ENCODE measurements at regions not wholly inside any gene's neighbourhood (a gene's known extent, or its start where the extent isn't known, plus 50 kb on each side); places are given as distances from the start of the nearest gene placed in this dataset.
A peak's percentile ranks its signal among the peaks of the same experiment; 100 is the strongest.
"Not testable (repeated sequence)": the region's sequence is repeated elsewhere in the genome, so short reads cannot be mapped to it uniquely, and the experiment has no call there.

DNA sequence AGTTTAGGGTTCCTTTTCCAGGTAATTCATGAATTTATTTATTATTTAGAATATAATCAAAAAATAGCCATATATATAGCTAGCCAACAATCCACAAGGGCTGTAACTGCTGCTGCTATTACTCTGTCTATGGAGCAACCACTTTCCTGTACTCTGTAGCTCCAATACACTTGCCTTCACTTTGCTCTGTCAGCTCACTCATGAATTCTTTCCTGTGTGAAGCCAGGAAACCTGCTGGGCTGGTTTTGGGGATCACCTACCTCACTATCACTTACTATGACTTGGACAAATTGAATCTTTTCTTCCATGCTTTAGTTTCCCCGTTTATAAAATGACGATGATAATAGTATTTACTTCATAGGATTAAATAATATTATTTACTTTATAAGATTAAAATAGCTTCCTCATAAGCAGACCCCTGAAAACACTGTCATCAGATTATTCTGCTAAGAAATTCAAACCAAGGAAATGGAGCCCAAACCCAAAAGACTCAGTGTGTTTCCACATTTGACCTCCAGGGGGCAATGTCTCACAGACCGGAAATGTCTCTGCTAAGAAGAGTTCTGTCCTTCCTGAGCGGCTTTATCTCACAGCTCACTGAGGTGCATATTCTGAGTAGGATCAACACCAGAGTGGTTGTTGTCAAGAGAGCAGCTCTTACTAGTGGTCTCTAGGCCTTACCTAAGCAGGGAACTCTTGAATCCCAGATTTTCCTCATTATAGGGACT, 457.1 kb downstream of the DAD1 start:
- peak; percentile 44 for DNase-seq

DNA sequence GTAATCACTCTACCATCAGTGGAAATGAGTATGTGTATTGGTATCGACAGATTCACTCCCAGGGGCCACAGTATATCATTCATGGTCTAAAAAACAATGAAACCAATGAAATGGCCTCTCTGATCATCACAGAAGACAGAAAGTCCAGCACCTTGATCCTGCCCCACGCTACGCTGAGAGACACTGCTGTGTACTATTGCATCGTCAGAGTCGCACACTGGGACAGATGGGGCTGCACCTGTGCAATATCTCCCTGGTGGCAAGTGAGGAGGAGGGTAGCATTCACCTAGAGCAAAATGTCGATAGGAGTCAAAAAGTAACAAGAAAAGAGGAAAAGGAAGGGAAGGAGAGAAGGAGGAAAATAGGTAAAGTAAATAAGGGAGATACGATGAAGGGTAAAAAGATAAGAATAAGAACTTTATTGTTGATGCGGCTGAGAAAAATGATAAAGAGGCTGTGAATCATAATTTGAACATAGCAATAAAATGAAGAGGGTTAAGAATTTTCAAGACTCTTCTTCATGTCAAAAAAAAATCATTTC, 450.5 kb upstream of the OR4E1 start:
- no peak for DNase-seq

DNA sequence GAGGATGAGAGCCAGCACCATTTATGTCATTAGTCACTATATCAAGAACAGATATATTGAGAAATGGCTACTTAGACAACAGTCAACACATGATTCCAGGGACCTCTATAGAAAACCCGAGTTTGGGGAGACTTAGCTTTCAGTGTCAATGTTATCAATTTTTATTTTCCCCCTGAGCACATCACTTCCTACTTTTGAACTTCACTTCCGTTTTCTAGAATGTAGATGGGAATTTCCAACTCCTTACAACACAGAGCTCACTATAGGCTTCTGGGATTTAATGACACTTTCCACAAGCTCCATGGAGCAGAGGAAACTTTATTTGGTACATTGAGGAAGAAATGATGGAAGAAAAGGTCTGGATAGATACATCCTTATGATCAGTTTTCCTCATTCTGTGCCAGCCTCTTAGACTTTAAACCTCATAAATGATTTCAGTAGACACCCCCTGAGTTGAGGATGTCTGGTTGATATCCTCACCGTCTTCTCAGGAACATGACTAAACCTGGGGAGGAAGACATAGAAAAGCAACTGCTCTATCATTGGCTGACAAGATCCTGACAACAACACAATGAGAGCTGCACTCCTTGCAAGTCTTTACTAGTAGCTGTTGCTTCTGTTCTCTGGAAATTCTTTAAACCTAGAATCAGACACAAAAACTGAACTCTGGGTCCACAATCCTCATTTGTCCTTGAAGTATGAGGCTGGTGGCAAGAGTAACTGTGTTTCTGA, 449.4 kb upstream of the OR4E1 start:
- no peak for DNase-seq

DNA sequence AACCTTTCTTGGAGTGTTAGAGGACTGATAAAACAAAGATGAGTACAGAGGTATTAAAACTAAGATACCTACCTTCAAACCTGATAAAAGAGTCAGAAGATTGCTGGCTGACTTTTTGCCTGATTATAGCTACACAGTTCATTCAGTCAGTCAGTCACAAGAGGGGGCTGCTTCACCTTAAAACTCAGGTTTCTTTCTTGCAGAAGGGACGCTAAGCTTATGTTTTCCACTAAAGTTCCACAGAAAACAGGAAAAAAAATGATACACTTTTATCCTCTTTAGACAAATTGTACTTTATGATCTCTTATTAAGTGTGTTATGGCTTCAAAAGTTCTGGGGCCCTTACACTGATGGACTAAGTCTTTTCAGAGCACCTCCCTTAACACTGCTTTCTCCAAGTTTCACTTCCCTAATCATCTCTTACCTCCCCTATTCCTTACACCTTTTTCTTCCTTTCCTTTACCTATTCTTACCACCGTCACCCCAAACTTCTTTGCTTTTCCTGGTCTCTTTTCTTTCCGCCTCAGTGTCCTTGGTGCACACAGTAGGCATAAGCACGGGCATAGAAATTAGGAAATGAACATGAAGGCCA, 448.7 kb upstream of the OR4E1 start:
- peak; percentile 34 for DNase-seq

DNA sequence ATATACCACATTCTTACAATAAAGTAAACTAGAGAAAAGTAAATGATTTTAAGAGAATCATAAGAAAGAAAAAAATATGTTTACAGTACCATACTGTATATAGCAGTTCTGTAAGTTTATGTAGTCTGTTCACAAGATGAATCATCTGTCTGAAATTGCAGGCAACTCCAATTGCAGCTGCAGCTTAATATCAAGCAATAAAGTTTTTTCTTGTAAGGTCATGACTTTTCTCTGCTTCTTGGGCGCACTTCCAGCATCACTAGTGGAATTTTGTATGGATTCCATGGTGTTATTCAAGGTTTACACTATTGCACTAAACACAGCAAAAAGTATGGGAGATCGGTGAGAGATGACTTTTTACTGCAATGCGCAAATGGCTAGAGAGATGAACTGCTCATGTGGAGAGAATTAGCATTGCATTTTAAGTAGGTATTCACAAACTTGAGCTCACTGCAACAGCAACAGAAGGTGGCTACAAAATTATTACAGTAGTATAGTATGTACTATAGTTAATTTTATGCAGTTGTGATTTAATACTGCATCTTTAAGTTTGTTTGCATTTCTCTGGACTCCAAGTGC, 445.4 kb upstream of the OR4E1 start:
- DNase-seq = no peak

DNA sequence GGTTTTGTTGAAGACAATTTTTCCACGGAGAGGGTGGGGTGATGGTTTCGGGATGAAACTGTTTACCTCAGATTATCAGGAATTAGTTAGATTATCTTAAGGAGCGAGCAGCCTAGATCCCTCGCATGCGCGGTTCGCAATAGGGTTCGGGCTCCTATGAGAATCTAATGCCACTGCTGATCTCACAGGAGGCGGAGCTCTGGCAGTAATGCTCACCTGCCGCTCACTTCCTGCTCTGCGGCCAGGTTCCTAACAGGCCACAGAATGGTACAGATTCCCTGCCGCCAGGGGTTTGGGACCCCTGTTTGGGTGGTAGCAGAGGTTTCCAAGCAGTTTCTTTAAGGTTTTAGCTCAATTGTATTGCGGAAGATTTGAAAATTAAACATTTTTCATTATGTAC, 439.8 kb upstream of the OR4E1 start:
- DNase-seq = no peak

DNA sequence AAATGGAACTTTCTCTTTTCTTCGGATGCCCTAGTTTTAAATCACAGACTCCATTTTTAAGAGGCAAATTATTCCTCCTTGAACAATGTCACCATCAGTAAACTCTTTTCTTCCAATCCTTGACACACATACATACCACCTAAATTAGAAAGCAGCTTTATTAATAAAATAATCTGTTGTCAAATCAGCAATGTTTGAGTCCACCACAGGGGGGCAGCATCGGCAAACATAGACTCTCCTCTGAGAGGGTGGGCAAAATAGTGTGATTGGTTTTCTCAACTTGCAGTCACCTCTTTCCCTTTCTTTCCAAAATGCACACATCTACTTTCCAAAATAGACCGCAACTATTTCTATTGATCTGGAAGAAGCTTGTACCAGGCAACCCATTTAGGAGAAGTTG, 438.4 kb upstream of the OR4E1 start:
- DNase-seq = peak; percentile 53

DNA sequence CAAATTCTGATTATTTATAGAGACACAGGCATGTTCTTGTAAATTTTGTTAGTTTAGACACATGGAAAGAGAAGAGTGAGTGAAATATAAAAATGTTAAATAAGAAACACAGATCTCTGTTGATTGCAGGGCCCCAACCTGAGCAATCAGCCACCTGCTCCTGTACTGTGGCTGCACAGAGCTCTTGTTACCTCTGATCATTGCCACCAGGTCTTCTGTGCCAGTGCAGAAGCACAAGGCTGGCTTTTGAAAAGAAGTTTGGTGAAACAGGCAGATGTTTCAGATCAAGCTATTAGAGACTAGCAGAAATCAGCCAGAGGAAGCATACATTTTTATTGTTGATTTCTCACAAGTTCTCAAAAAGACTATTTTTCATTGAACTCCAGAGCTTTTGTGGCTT, 434.1 kb upstream of the OR4E1 start:
- no peak for DNase-seq

DNA sequence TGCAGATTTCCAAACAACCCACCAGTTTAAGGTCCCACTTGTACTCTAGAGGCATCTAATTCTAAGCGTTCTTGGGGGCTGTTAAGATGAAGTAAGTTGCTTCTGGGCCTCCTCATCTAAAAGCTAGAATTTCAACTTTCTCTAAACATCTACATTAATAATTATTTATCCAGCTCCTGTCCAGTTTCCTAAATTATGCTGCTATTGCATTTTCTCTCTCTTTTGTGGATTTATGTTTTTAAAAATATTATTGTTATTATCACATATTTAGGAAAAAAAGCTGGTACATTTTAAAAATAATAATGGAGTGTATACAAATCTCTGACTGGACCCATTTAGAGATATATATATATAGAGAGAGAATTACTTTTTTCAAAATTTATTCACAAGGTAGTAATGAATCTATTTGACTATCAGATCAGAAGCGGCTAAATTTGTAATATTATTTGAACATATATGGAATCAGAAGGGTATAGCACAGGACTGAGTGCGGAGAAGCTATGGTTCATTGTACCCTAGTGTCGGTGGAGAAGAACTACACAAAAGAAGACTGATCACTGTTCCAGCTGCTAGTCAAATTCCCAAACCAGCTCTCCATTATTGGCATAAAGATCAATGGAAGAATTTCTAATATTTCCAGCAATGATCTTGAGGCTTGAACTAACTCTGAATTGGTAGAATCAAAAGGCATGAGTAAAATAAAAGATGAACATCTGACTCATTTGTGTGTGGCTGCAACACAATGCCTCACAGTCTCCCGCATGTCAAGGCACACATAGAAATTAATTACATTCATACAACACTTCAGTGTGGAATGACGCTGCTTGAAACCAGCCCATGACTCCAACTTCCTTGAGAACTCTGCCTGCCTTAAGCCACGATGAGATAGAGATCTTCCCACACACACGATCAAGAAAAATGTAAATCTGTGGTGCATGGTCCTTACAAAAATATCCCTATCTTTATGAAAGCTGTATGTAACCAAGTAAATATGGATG, 433.4 kb upstream of the OR4E1 start:
- no peak for DNase-seq

DNA sequence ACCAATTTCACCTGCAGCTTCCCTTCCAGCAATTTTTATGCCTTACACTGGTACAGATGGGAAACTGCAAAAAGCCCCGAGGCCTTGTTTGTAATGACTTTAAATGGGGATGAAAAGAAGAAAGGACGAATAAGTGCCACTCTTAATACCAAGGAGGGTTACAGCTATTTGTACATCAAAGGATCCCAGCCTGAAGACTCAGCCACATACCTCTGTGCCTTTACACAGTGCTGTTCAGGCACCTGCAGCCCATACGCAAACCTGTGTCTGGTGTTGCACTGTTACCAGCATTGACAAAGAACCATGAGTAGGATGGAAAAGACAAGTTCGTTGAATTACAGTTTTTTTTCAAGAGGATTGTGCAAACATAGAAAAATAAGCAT, 432.0 kb upstream of the OR4E1 start:
- no peak for DNase-seq

DNA sequence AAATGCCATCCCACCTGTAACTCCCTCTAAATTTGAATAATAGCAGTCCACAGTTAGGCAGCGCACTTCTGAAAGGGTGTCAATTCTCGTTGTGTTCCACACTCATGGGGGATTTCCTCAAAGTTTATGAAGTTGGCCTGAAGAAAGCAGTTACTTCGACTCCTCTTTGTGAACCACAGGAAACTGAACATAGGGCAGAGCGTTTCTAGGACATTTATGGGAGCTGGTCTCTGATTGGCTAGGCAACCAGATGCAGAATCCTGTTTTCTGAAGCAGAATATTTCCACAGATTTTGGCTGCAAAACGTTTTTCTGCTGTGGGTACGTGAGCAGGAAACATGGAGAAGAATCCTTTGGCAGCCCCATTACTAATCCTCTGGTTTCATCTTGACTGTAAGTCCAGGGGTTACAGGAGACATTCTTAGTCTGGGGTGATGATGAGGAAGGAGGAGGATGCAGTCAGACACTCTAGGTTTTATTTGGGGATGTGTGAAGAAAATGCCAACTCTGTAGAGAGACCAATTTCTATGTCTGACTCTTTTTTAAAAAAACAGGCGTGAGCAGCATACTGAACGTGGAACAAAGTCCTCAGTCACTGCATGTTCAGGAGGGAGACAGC, 431.5 kb upstream of the OR4E1 start:
- peak; percentile 24 for DNase-seq

DNA sequence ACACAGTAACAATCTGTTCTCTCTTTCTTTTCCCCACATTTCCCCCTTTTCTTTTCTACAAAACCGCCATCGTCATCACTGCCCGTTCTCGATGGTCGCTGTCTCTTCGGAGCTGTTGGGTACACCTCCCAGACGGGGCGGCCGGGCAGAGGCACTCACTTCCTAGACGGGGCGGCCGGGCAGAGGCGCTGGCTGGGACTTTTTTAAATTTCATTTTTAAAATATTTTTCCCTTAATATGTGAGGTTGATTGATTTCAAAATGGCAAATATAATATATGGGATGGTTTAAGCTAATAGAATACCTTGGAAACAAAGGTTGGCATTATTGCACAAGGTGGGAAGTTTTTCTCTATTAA, 427.1 kb upstream of the OR4E1 start:
- not testable (repeated sequence) for DNase-seq

DNA sequence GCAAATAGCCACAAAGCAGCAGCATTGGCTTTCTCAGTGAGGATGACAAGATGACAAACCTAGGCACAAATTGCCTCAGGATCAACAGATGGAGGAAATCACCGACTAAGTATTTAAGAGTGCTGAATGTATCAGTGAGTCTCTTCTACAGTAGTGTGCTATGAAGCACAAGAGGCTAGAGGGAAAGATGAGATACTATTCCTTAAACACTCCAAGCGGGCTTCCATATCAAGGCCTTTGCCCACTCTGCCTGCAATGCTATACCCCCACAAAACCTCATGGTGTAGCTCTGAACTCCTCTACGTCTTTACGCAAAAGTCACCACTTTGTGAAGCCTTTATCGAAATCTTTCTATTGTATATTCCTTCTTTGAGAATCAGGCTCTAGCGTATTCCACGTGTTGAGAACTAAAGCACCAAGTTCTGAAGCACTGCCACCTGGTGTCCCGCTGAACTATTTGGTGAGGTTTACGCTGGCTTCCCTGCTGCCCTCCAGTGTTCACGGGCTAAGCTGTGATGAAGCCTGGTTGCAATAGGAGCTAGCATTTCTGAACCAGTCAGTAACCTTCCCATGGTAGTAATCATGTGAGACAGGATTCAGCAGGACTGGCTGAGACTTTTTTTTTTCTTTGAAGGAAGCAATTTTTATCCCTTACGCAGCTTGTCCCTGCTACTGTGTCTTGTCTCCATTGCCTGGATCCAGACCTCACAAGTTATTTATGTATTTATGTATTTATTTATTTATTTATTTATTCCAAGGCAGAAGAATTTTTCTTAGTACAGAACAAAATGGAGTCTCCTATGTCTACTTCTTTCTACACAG, 426.5 kb upstream of the OR4E1 start:
- peak; percentile 66 for DNase-seq

DNA sequence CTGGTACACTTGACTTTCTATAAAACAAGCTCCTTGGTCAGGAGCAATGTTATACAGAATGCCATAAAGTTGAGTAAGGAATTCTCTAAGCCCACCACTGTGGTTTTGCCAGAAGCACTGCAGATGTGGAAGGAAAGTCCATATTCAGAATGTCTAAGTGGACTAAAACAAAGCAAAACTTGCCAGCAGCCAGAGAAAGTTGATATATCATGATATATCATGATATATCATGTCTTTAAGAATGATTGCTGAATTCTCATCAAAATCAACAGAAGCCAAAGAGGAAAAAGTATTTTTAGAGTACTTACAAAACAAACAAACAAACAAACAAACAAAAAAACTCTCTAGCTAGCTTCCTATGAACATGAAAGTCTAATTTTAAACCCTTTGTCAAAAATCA, 424.8 kb upstream of the OR4E1 start:
- no peak for DNase-seq

DNA sequence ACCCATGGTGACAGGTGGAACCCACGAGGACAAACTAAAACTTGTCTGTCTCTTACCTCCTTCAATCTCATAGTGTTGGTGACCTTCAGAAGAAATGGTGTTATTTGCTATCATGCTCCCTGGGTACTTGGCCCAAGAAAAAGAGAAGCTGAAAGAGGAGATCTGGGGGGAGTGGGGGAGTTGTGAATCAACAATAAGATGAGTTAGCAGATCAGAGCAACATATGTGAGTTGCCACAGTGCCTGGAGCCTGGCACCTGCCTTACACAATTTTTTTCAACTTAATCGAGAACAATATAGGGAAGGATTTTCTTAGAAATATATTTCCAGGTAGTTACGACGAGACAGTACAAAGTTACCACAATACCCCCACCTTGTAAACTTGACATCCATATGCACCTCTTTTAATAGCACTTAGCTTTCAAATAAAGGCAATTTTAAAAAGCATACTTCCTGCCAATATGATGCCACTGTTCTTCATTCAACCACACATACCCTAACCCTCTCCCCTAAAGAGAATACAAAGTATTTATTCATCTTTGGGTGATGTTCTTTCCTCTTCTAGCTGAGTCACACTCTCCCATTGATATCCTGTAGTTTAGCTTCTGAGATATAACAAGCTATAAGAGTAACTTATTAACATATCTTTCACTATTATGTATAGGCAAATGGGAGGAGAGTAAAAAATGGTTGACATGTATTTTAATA, 424.1 kb upstream of the OR4E1 start:
- no peak for DNase-seq

DNA sequence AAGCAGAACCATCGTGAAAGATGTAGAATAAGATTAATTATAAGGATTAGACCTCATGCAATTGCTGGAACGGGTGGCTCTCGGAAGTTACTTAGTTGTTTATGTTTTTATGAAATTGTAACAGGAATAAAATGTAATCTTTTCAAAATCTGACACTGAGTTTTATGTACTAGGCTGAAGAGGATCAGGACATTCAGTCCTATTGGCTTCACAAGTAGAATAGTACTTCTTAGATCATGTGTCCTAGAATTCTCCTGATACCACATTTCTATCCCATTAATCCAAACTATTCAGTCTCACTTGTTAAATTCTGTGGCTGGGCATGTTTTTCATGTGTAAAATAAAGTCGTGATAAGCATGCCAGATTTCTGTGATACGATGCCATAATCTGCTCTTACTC, 423.5 kb upstream of the OR4E1 start:
- no peak for DNase-seq

DNA sequence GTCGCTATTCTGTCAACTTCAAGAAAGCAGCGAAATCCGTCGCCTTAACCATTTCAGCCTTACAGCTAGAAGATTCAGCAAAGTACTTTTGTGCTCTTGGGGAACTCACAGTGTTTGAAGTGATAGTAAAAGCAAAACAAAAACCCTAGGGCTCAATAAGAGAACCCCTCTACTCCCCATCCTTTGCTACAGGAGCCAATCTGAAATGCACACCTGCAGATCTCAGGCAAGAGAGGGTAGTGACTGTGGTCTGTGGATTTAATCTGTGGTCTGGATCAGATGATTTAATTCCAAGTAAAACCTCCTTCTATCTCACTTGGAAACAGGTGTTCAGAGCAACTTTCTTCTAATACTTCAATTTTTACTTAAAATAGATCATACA, 422.9 kb upstream of the OR4E1 start:
- peak; percentile 34 for DNase-seq

DNA sequence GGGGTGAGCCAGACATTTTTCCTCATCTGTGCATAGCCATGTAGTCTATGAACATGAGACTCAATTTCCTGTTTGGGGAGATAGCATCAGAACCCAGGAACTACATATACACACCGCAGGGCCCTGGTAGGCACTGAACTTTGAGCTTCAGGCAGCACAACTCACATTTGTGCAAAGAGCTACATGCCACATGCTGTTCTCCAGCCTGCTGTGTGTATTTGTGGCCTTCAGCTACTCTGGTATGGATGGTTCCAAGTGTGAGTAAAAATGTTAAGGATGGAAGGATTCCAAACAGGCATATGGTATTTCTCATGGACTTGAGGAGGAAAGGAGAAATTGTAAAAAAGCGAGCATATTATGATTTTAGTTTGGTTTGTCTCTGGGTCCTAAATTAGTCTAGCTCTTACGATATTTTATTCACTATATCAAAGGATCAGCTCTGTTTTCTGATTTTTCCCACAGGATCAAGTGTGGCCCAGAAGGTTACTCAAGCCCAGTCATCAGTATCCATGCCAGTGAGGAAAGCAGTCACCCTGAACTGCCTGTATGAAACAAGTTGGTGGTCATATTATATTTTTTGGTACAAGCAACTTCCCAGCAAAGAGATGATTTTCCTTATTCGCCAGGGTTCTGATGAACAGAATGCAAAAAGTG, 422.4 kb upstream of the OR4E1 start:
- peak; percentile 27 for DNase-seq

DNA sequence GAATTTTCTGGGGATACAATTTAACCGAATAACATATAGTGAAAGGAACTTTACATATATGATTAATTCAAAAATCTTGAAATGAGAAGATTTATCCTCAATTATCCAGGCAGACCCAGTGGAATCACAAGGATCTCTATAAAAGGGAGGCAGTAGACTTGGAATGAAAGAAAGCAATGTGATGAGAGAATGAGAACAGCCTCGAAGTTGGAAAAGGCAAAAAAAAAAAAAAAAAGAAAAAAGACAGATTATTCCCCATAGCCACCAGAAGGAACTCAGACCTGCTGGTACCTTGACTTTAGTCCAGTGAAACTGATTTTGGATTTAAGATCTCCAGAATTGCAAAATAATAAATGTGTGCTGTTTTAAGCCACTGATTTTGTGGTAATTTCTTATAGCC, 416.3 kb upstream of the OR4E1 start:
- no peak for DNase-seq

Data from CD4-positive, alpha-beta T cell treated with Interleukin-10 for 1 hour (primary cell).